Gastroesophageal sphincter (tissue), 4 donors: ENCODE measurements at regions not wholly inside any gene's neighbourhood (a gene's known extent, or its start where the extent isn't known, plus 50 kb on each side); places are given as distances from the start of the nearest gene placed in this dataset.

Experiments
- ATAC-seq: fragments of 150-250 bp; one replicate; pipeline ENCODE4 v1.9.1; 2016; ENCODE audit warnings: mild to moderate bottlenecking, moderate library complexity
- H3K27ac ChIP-seq, 4 donors: fragments of 200-600 bp; sonication (generic) in 3 of 4; 1 replicate in 3 of 4; 2 replicates in 1 of 4; pipeline ENCODE4 v1.5.1; 2016 to 2019
- H3K27me3 ChIP-seq: fragments of 200-600 bp; sonication (generic); one replicate; pipeline ENCODE4 v1.5.1; 2019
- H3K36me3 ChIP-seq, 2 donors: fragments of 200-600 bp; sonication (generic); one replicate each; pipeline ENCODE4 v1.5.1; 2019; ENCODE audit warnings: control low read depth in 1 of 2
- H3K4me1 ChIP-seq, 3 donors: fragments of 200-600 bp; sonication (generic); 1 replicate in 2 of 3; 2 replicates in 1 of 3; pipeline ENCODE4 v1.5.1; 2016 to 2019; ENCODE audit warnings: control low read depth in 2 of 3
- H3K4me3 ChIP-seq, 2 donors: fragments of 200-600 bp; sonication (generic); one replicate each; pipeline ENCODE4 v1.5.1; 2019; ENCODE audit warnings: mild to moderate bottlenecking in 1 of 2, moderate library complexity in 1 of 2
- H3K9me3 ChIP-seq, 3 donors: fragments of 200-600 bp; sonication (generic); one replicate each; pipeline ENCODE4 v1.5.1; 2017 to 2019; ENCODE audit warnings: control low read depth in 2 of 3
- CTCF ChIP-seq, 4 experiments: fragments of 200-600 bp in 2 of 4; fragments of 450-650 bp in 2 of 4; sonication (generic) in 1 of 4; IDR thresholded peaks; one replicate each; pipeline ENCODE4 v1.5.1; 2017 to 2019; ENCODE audit warnings: antibody characterized with exemption in 4 of 4, mild to moderate bottlenecking in 2 of 4, moderate library complexity in 2 of 4
- EP300 ChIP-seq: sonication (generic); formaldehyde crosslinking; IDR thresholded peaks from one replicate; pipeline ENCODE4 v1.6.1; 2017; ENCODE audit warnings: antibody characterized with exemption, mild to moderate bottlenecking
- POLR2A ChIP-seq, 2 donors: fragments of 450-650 bp; IDR thresholded peaks; one replicate each; pipeline ENCODE4 v1.6.1; 2017; ENCODE audit warnings: antibody characterized with exemption in 2 of 2, mild to moderate bottlenecking in 2 of 2, moderate library complexity in 1 of 2
- POLR2AphosphoS5 ChIP-seq: sonication (generic); formaldehyde crosslinking; IDR thresholded peaks from one replicate; pipeline ENCODE4 v1.6.1; 2017; ENCODE audit warnings: antibody characterized with exemption
- WGBS, 2 donors: methylation state at CpG; one replicate each; pipeline ENCODE4 v1.1.5; 2018; ENCODE audit warnings: low coverage in 1 of 2; 5-methylcytosine and 5-hydroxymethylcytosine counted together

- Histone ChIP-seq H3K27me3 (peaks cover 13% of the 10 kb centered on the region), H3K4me1 (no peaks in the 10 kb centered on the region), H3K36me3 (no peaks in the 10 kb centered on the region), H3K27ac (no peak overlapping the region), H3K9me3 (peaks cover 0 to 16% (median 0%) of the 10 kb centered on the region in 3 donors), H3K4me3 (no peak overlapping the region)
- TF ChIP-seq CTCF (IDR thresholded peaks at IDR 0.05) (no peak), EP300 (no peak), POLR2AphosphoS5 (no peak), POLR2A (IDR thresholded peaks at IDR 0.05) (no peak)
- WGBS, 2 donors, result 45 to 77% methylated on average over 3 of the region's 3 CpGs
- ATAC-seq, result no peak
Measured at GRCh38 chr20:60152792-60153191, 194.6 kb downstream of the CDH26 start.

GRCh38 chr20:60160451-60161145, 202.4 kb downstream of the CDH26 start:
- 56 to 68% methylated on average over 2 of the region's 2 CpGs for WGBS, 2 donors
- ATAC-seq, result no peak
- Histone ChIP-seq H3K36me3 (no peaks in the 10 kb centered on the region), H3K27ac (no peak overlapping the region), H3K4me3 (no peak overlapping the region), H3K4me1 (no peaks in the 10 kb centered on the region), H3K9me3 (peaks cover 0 to 11% (median 0%) of the 10 kb centered on the region in 3 donors), H3K27me3 (peaks cover 40% of the 10 kb centered on the region)
- TF ChIP-seq POLR2A (IDR thresholded peaks at IDR 0.05) (no peak), CTCF (IDR thresholded peaks at IDR 0.05) (no peak), POLR2AphosphoS5 (no peak), EP300 (no peak)

GRCh38 chr20:60167812-60168211, 209.6 kb downstream of the CDH26 start:
- WGBS, 2 donors, result 60 to 69% methylated on average over 1 of the region's 1 CpG
- peaks cover under 1% of the 10 kb centered on the region for H3K27me3 ChIP-seq

GRCh38 chr20:60168963-60169362, 210.7 kb downstream of the CDH26 start:
- Histone ChIP-seq H3K27me3 (no peaks in the 10 kb centered on the region), H3K9me3 (no peaks in the 10 kb centered on the region), H3K4me3 (no peak overlapping the region), H3K4me1 (no peaks in the 10 kb centered on the region), H3K27ac (no peak overlapping the region), H3K36me3 (no peaks in the 10 kb centered on the region)
- no peak for TF ChIP-seq POLR2AphosphoS5
- no peak for TF ChIP-seq POLR2A (IDR thresholded peaks at IDR 0.05)
- TF ChIP-seq CTCF (IDR thresholded peaks at IDR 0.05), result no peak
- TF ChIP-seq EP300, result no peak
- no CpG with 5 or more reads among the region's 1 CpG for WGBS, 2 donors
- no peak for ATAC-seq

More at GRCh38 chr20:60167812-60168211, 209.6 kb downstream of the CDH26 start:
- Histone ChIP-seq H3K27ac (no peak overlapping the region), H3K36me3 (no peaks in the 10 kb centered on the region), H3K9me3 (no peaks in the 10 kb centered on the region), H3K4me1 (no peaks in the 10 kb centered on the region), H3K4me3 (no peak overlapping the region)
- TF ChIP-seq EP300 (no peak), CTCF (IDR thresholded peaks at IDR 0.05) (no peak), POLR2A (IDR thresholded peaks at IDR 0.05) (no peak), POLR2AphosphoS5 (no peak)
- no peak for ATAC-seq

- no peak overlapping the region for H3K4me3 ChIP-seq
- peaks cover 0 to 4% (median 0%) of the 10 kb centered on the region in 3 donors for H3K9me3 ChIP-seq
- no peaks in the 10 kb centered on the region for H3K36me3 ChIP-seq
- H3K4me1 ChIP-seq, result no peaks in the 10 kb centered on the region
- ATAC-seq, result no peak
- TF ChIP-seq EP300, result no peak
- no peak for TF ChIP-seq POLR2A (IDR thresholded peaks at IDR 0.05)
- no peak for TF ChIP-seq POLR2AphosphoS5
- TF ChIP-seq CTCF (IDR thresholded peaks at IDR 0.05), result no peak
- 69 to 86% methylated on average over 3 of the region's 3 CpGs for WGBS, 2 donors
- no peaks in the 10 kb centered on the region for H3K27me3 ChIP-seq
- no peak overlapping the region for H3K27ac ChIP-seq
Measured at GRCh38 chr20:60170116-60170515, 211.9 kb downstream of the CDH26 start.
